Endothelial cell of umbilical vein (primary cell): ENCODE measurements at regions not wholly inside any gene's neighbourhood (a gene's known extent, or its start where the extent isn't known, plus 50 kb on each side); places are given as distances from the start of the nearest gene placed in this dataset.

Source experiments
- BruUV-seq: library from RNA; stranded (reverse); fragments of 400-500 nt; replicated peaks from 2 replicates; lab custom pipeline; 2021; lab: Mats Ljungman, UMichigan
- CTCF ChIA-PET: fragments of 300-600, 350-600 bp; sonication (Branson Sonifier 250); formaldehyde crosslinking; loops from one replicate; lab custom pipeline; 2021; ENCODE audit warnings: antibody characterized with exemption, inconsistent platforms; lab: Charles Lee
- POLR2A ChIA-PET: fragments of 300-600, 350-600 bp; sonication (Branson Sonifier 250); formaldehyde crosslinking; loops from one replicate; lab custom pipeline; 2021; ENCODE audit warnings: antibody characterized with exemption, inconsistent platforms; lab: Charles Lee
- DNase-seq: peaks from one replicate; pipeline ENCODE4 v3.0.0-alpha.2; 2011; ENCODE audit warnings: low read depth, low spot score
- FAIRE-seq: peaks from 2 replicates; lab custom pipeline; 2011; peaks lifted over from hg19 to GRCh38; lab: Jason Lieb, UNC
- H2AFZ ChIP-seq: 2 replicates; pipeline ENCODE4 v1.6.0; 2012; ENCODE audit warnings: low read depth, low read length, control low read depth, inconsistent platforms
- H3K27ac ChIP-seq: 2 replicates; pipeline ENCODE4 v1.5.1; 2011; ENCODE audit warnings: low read depth, mild to moderate bottlenecking, control low read depth, low read length, moderate library complexity; ENCODE audit not compliant: insufficient read depth
- H3K27me3 ChIP-seq, 2 experiments: 2 replicates each; pipeline versions ENCODE4 v1.6.0 to v1.6.1; 2011; ENCODE audit warnings: low read length in 2 of 2, mixed read lengths in 1 of 2; ENCODE audit not compliant: control insufficient read depth in 2 of 2, insufficient read depth in 2 of 2
- H3K36me3 ChIP-seq, 2 experiments: 2 replicates in 1 of 2; 3 replicates in 1 of 2; pipeline ENCODE4 v1.5.1; 2011; ENCODE audit warnings: low read length in 2 of 2, mild to moderate bottlenecking in 1 of 2, moderate library complexity in 1 of 2; ENCODE audit not compliant: control insufficient read depth in 2 of 2, insufficient read depth in 2 of 2; ENCODE audit errors: extremely low read depth in 1 of 2
- H3K4me1 ChIP-seq: 3 replicates; pipeline ENCODE4 v1.5.1; 2011; ENCODE audit warnings: mild to moderate bottlenecking, low read length; ENCODE audit not compliant: control insufficient read depth, insufficient read depth; ENCODE audit errors: extremely low read depth
- H3K4me2 ChIP-seq: 2 replicates; pipeline ENCODE4 v1.6.1; 2011; ENCODE audit warnings: low read length, control low read depth, mixed read lengths; ENCODE audit not compliant: insufficient read depth
- H3K4me3 ChIP-seq, 3 experiments: fragments of 200-600 bp in 1 of 3; sonication (generic), shearing (Covaris generic) in 1 of 3; replicated peaks in 1 of 3; 2 replicates each; pipeline ENCODE4 v1.5.1; 2011 to 2016; ENCODE audit warnings: control low read depth in 3 of 3, low read length in 3 of 3, mild to moderate bottlenecking in 2 of 3, inconsistent platforms in 1 of 3, low read depth in 1 of 3, moderate library complexity in 1 of 3; ENCODE audit not compliant: insufficient read depth in 1 of 3
- H3K79me2 ChIP-seq: 2 replicates; pipeline ENCODE4 v1.6.0; 2012; ENCODE audit warnings: low read length, inconsistent platforms; ENCODE audit not compliant: control insufficient read depth, insufficient read depth
- H3K9ac ChIP-seq: replicated peaks from 2 replicates; pipeline ENCODE3; 2011; ENCODE audit warnings: low read length, control low read depth; ENCODE audit not compliant: insufficient read depth; ENCODE audit errors: extremely low read depth
- H3K9me1 ChIP-seq: replicated peaks from 3 replicates; pipeline ENCODE4 v1.6.0; 2011; ENCODE audit warnings: mild to moderate bottlenecking, low read length; ENCODE audit not compliant: control insufficient read depth, insufficient read depth; ENCODE audit errors: extremely low read depth
- H3K9me3 ChIP-seq: replicated peaks from 2 replicates; pipeline ENCODE4 v1.5.1; 2012; ENCODE audit warnings: low read length, inconsistent platforms; ENCODE audit not compliant: control insufficient read depth, insufficient read depth
- H4K20me1 ChIP-seq: replicated peaks from 2 replicates; pipeline ENCODE3; 2011; ENCODE audit warnings: mild to moderate bottlenecking, low read length; ENCODE audit not compliant: control insufficient read depth, insufficient read depth; ENCODE audit errors: extremely low read depth
- EZH2 ChIP-seq: IDR thresholded peaks from 2 replicates; pipeline ENCODE4 v1.6.1; 2012; ENCODE audit warnings: borderline replicate concordance, low read depth, mild to moderate bottlenecking, moderate library complexity, low read length, inconsistent platforms; ENCODE audit not compliant: severe bottlenecking
- FOS ChIP-seq: IDR thresholded peaks from 2 replicates; pipeline ENCODE4 v1.6.1; 2011; ENCODE audit warnings: mild to moderate bottlenecking, low read length, moderate library complexity, borderline replicate concordance; ENCODE audit not compliant: insufficient read depth
- GATA2 ChIP-seq: IDR thresholded peaks from 2 replicates; pipeline ENCODE4 v1.7.0; 2011; ENCODE audit warnings: low read depth, mild to moderate bottlenecking, moderate library complexity, mixed read lengths, low read length; ENCODE audit not compliant: insufficient read length, insufficient read depth
- JUN ChIP-seq: IDR thresholded peaks from 2 replicates; pipeline ENCODE4 v1.6.1; 2011; ENCODE audit warnings: borderline replicate concordance, low read depth; ENCODE audit not compliant: insufficient read length, insufficient read depth
- MYC ChIP-seq: IDR thresholded peaks from one replicate; pipeline ENCODE4 v1.6.1; 2011; ENCODE audit warnings: mild to moderate bottlenecking, low read depth, low read length
- POLR2A ChIP-seq: IDR thresholded peaks from 2 replicates; pipeline ENCODE4 v1.6.1; 2012; ENCODE audit warnings: low read depth, mild to moderate bottlenecking, control low read depth, low read length
- POLR2AphosphoS5 ChIP-seq: IDR thresholded peaks from 2 replicates; pipeline ENCODE4 v1.6.1; 2012; ENCODE audit warnings: low read depth, mild to moderate bottlenecking, control low read depth, low read length, moderate library complexity; ENCODE audit not compliant: insufficient read depth
- dilution Hi-C: fragments of 300-500 bp; cut with MboI; formaldehyde crosslinking; loops from one replicate; pipeline ENCODE4 v1.15.0; 2019; ENCODE audit warnings: low sequenced_read_pairs; ENCODE audit not compliant: extremely low pct_ligation_motif_present
- intact Hi-C: fragments of 100-400 bp; cut with micrococcal nuclease; formaldehyde crosslinking; loops from one replicate; pipeline ENCODE4 v1.10.0; 2022
- TF ChIP-seq, protein P1 (sequence below): IDR thresholded peaks from 2 replicates; pipeline ENCODE4 v1.6.1; 2011; ENCODE audit not compliant: insufficient read depth, insufficient read length
- TF ChIP-seq, protein P2 (sequence below), 2 donors: IDR thresholded peaks; 1 replicate in 1 of 2; 2 replicates in 1 of 2; pipeline ENCODE4 v1.5.1; 2011; ENCODE audit warnings: low read length in 2 of 2, mild to moderate bottlenecking in 2 of 2, moderate library complexity in 2 of 2, control low read depth in 1 of 2, inconsistent platforms in 1 of 2, low read depth in 1 of 2; ENCODE audit not compliant: insufficient read depth in 1 of 2; ENCODE audit errors: extremely low read depth in 1 of 2

DNA sequence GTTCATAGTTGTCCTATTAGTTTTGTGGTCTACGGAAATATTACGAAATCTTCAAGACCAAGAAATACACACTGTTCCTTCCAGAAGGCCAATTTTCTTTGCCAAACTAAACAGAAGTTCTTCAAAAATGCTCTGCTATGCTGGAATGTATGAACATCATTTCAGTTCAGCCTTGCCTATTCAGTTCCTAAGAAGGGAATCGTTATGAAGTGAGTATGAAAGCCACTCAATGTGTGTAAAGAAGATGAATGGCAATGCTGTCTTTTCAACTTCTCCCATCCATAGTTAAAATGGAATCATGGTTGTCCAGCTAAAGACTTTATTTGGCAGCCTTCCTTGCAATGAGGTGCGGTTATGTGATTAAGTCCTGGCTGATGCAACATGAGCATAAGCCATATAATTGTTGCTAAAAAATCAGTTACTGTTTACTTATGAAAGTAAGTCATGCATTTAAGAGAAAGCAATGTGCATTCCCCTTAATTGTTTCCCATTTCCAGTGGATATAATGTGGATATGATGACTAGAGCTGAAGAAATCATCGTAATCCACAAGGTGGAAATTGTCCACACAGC is 73.8 kb upstream of the PTPRR start:
- no peak overlapping the region for H2AFZ ChIP-seq
- FAIRE-seq (no peak), DNase-seq (no peak)
- H3K4me2 ChIP-seq = no peak overlapping the region
- no peaks in the 10 kb centered on the region for H3K79me2 ChIP-seq
- ChIA-PET POLR2A (interaction anchor here (0.7 kb wide), 1 partner anchor 626 kb away, joined by 12 read pairs; no protein-coding TSS in a partner anchor), CTCF (interaction anchor here (0.6 kb wide), 1 partner anchor 22 kb away, joined by 5 read pairs; no protein-coding TSS in a partner anchor)
- H3K9ac ChIP-seq = no peak overlapping the region
- H3K27me3 ChIP-seq = no peaks in the 10 kb centered on the region
- H4K20me1 ChIP-seq = no peaks in the 10 kb centered on the region
- H3K4me3 ChIP-seq = no peak overlapping the region
- TF ChIP-seq MYC (no peak), EZH2 (no peak)
- intact Hi-C loops (no loop called here), dilution Hi-C loops (no loop called here)
- H3K9me1 ChIP-seq = no peaks in the 10 kb centered on the region
- BruUV-seq = no TSS peak
- no peaks in the 10 kb centered on the region for H3K36me3 ChIP-seq
- H3K27ac ChIP-seq = no peak overlapping the region
- no peaks in the 10 kb centered on the region for H3K4me1 ChIP-seq
- H3K9me3 ChIP-seq = no peaks in the 10 kb centered on the region

DNA sequence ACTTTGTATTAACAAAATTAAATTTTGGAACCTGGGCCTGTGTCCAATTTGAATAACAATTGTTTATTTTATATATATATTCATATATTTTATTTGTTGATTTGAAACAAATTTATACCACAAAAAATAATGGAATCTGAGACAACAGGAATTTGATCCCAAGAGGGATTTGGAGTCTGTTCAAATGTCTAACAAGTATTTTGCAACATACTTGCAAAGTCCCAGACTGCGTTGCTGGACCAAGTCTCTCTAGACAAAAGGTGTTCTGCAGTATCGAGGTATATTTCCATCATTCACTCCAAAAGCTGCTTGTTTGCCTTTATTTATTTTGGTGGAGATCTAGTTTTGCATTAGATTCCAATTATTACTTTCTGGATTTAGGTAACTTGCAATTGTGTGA is 68.7 kb upstream of the PTPRR start:
- Histone ChIP-seq H3K9ac (no peak overlapping the region), H3K4me2 (no peak overlapping the region), H3K27me3 (no peaks in the 10 kb centered on the region), H3K9me1 (no peaks in the 10 kb centered on the region), H3K4me1 (no peaks in the 10 kb centered on the region), H4K20me1 (no peaks in the 10 kb centered on the region), H3K27ac (no peak overlapping the region), H3K9me3 (no peaks in the 10 kb centered on the region), H3K4me3 (no peak overlapping the region), H2AFZ (no peak overlapping the region), H3K79me2 (no peaks in the 10 kb centered on the region), H3K36me3 (no peaks in the 10 kb centered on the region)
- POLR2A ChIA-PET = no interaction called here
- no peak for FAIRE-seq
- no peak for DNase-seq
- no TSS peak for BruUV-seq
- intact Hi-C loops (no loop called here), dilution Hi-C loops (no loop called here)
- TF ChIP-seq GATA2 = no peak
- TF ChIP-seq, protein P1, sequence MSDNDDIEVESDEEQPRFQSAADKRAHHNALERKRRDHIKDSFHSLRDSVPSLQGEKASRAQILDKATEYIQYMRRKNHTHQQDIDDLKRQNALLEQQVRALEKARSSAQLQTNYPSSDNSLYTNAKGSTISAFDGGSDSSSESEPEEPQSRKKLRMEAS = no peak
- no peak for TF ChIP-seq MYC
- TF ChIP-seq POLR2A = no peak
- TF ChIP-seq POLR2AphosphoS5 = no peak
- TF ChIP-seq JUN = no peak
- no peak for TF ChIP-seq EZH2
- no peak for TF ChIP-seq FOS
- TF ChIP-seq, protein P2, sequence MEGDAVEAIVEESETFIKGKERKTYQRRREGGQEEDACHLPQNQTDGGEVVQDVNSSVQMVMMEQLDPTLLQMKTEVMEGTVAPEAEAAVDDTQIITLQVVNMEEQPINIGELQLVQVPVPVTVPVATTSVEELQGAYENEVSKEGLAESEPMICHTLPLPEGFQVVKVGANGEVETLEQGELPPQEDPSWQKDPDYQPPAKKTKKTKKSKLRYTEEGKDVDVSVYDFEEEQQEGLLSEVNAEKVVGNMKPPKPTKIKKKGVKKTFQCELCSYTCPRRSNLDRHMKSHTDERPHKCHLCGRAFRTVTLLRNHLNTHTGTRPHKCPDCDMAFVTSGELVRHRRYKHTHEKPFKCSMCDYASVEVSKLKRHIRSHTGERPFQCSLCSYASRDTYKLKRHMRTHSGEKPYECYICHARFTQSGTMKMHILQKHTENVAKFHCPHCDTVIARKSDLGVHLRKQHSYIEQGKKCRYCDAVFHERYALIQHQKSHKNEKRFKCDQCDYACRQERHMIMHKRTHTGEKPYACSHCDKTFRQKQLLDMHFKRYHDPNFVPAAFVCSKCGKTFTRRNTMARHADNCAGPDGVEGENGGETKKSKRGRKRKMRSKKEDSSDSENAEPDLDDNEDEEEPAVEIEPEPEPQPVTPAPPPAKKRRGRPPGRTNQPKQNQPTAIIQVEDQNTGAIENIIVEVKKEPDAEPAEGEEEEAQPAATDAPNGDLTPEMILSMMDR (IDR thresholded peaks at IDR 0.05; ENCODE audit: extremely low read depth in 1 of 2, insufficient read depth in 1 of 2, low read depth in 1 of 2, low read length in 2 of 2) = no peak
- CTCF ChIA-PET = no interaction called here
